GM23338 (cell line): ENCODE measurements at regions not wholly inside any gene's neighbourhood (a gene's known extent, or its start where the extent isn't known, plus 50 kb on each side); places are given as distances from the start of the nearest gene placed in this dataset.
A peak's percentile ranks its signal among the peaks of the same experiment; 100 is the strongest.

Experiments
- ATAC-seq: fragments of 200-7000 bp; cut with Tn5 transposase; 3 replicates; pipeline ENCODE4 v1.9.1; 2020
- DNase-seq: peaks from one replicate; pipeline ENCODE4 v3.0.0-alpha.2; 2015; ENCODE audit warnings: low spot score
- H2AFZ ChIP-seq: fragments of 200-600 bp; sonication (generic); 2 replicates; pipeline ENCODE4 v1.8.0; 2016; ENCODE audit warnings: antibody characterized with exemption, mild to moderate bottlenecking, moderate library complexity
- H3F3A ChIP-seq: fragments of 200-600 bp; sonication (generic); replicated peaks from 2 replicates; pipeline ENCODE4 v1.8.0; 2017; ENCODE audit warnings: antibody characterized with exemption, mixed run types, low read depth
- H3K27ac ChIP-seq: fragments of 200-600 bp; sonication (generic); 2 replicates; pipeline ENCODE4 v1.6.1; 2016; ENCODE audit warnings: low read depth
- H3K27me3 ChIP-seq: fragments of 200-600 bp; sonication (generic); 2 replicates; pipeline ENCODE4 v1.8.0; 2016; ENCODE audit warnings: mild to moderate bottlenecking, mixed run types, moderate library complexity; ENCODE audit not compliant: insufficient read depth
- H3K36me3 ChIP-seq: fragments of 200-600 bp; sonication (generic); 2 replicates; pipeline ENCODE4 v1.8.0; 2016; ENCODE audit warnings: mild to moderate bottlenecking; ENCODE audit not compliant: insufficient read depth
- H3K4me1 ChIP-seq: fragments of 200-600 bp; sonication (generic); 2 replicates; pipeline ENCODE4 v1.8.0; 2016; ENCODE audit warnings: mild to moderate bottlenecking, moderate library complexity; ENCODE audit not compliant: insufficient read depth
- H3K4me2 ChIP-seq: fragments of 200-600 bp; sonication (generic); 2 replicates; pipeline ENCODE4 v1.7.1; 2017; ENCODE audit warnings: mixed run types
- H3K4me3 ChIP-seq: fragments of 200-600 bp; sonication (generic); 2 replicates; pipeline ENCODE4 v1.6.1; 2016; ENCODE audit warnings: mixed run types
- H3K79me2 ChIP-seq: fragments of 200-600 bp; sonication (generic); replicated peaks from 2 replicates; pipeline ENCODE4 v1.8.0; 2017; ENCODE audit warnings: mild to moderate bottlenecking; ENCODE audit not compliant: insufficient read depth
- H3K9me2 ChIP-seq: fragments of 200-600 bp; sonication (generic); 2 replicates; pipeline ENCODE4 v1.8.0; 2017; ENCODE audit not compliant: insufficient read depth
- H4K20me1 ChIP-seq: fragments of 200-600 bp; sonication (generic); replicated peaks from 2 replicates; pipeline ENCODE4 v1.8.0; 2017; ENCODE audit warnings: mild to moderate bottlenecking; ENCODE audit not compliant: insufficient read depth
- H3K27ac Mint-ChIP-seq: 2 replicates; pipeline ENCODE4 v1.8.0; 2020; ENCODE audit warnings: inconsistent platforms, mild to moderate bottlenecking, moderate library complexity, mixed read lengths
- H3K27me3 Mint-ChIP-seq: 3 replicates; pipeline ENCODE4 v1.8.0; 2022; ENCODE audit warnings: low read depth, mild to moderate bottlenecking, moderate library complexity, mixed read lengths, inconsistent platforms; ENCODE audit not compliant: insufficient read depth, poor library complexity
- H3K36me3 Mint-ChIP-seq: 3 replicates; pipeline ENCODE4 v1.8.0; 2021; ENCODE audit warnings: low read depth, mild to moderate bottlenecking, inconsistent platforms, moderate library complexity, mixed read lengths
- H3K4me1 Mint-ChIP-seq: 3 replicates; pipeline ENCODE4 v1.8.0; 2020; ENCODE audit warnings: mild to moderate bottlenecking, inconsistent platforms, mixed read lengths
- H3K4me3 Mint-ChIP-seq: 3 replicates; pipeline ENCODE4 v1.8.0; 2021; ENCODE audit warnings: moderate library complexity, mild to moderate bottlenecking, inconsistent platforms, mixed read lengths
- H3K9me3 Mint-ChIP-seq: 3 replicates; pipeline ENCODE4 v1.8.0; 2020; ENCODE audit warnings: moderate library complexity, mild to moderate bottlenecking, inconsistent platforms, mixed read lengths
- CREB1 ChIP-seq: fragments of 250-450 bp; sonication (Bioruptor Pico); IDR thresholded peaks from 2 replicates; pipeline ENCODE4 v1.5.0; 2020; ENCODE audit warnings: low read depth, mild to moderate bottlenecking, moderate library complexity
- CTCF ChIP-seq, 2 experiments: fragments of 200-600 bp in 1 of 2; sonication (generic) in 1 of 2; conservative IDR thresholded peaks; 2 replicates each; pipeline versions ENCODE4 v1.5.1 to v1.6.1; 2016 to 2017; ENCODE audit warnings: antibody characterized with exemption in 2 of 2, low read depth in 2 of 2, mild to moderate bottlenecking in 2 of 2, moderate library complexity in 1 of 2
- EZH2 ChIP-seq: fragments of 200-600 bp; sonication (generic); IDR thresholded peaks from one replicate; pipeline ENCODE4 v1.8.0; 2017; ENCODE audit warnings: antibody characterized with exemption, mild to moderate bottlenecking, low read depth; ENCODE audit not compliant: unreplicated experiment
- EZH2phosphoT487 ChIP-seq: fragments of 200-600 bp; sonication (generic); IDR thresholded peaks from one replicate; pipeline ENCODE4 v1.8.1; 2018; ENCODE audit warnings: antibody characterized with exemption; ENCODE audit not compliant: unreplicated experiment
- JUNB ChIP-seq: IDR thresholded peaks from one replicate; pipeline ENCODE4 v1.6.1; 2016; ENCODE audit warnings: antibody characterized with exemption; ENCODE audit not compliant: unreplicated experiment
- NANOG ChIP-seq: IDR thresholded peaks from 2 replicates; pipeline ENCODE4 v1.6.1; 2016; ENCODE audit warnings: antibody characterized with exemption, borderline replicate concordance
- POLR2AphosphoS5 ChIP-seq: IDR thresholded peaks from 2 replicates; pipeline ENCODE4 v1.6.1; 2016; ENCODE audit warnings: antibody characterized with exemption, low read depth
- STAT1 ChIP-seq: IDR thresholded peaks from one replicate; pipeline ENCODE4 v1.6.1; 2016; ENCODE audit warnings: antibody characterized with exemption; ENCODE audit not compliant: unreplicated experiment
- ZNF114 ChIP-seq: fragments of 250-450 bp; sonication (Bioruptor Pico); IDR thresholded peaks from 2 replicates; pipeline ENCODE4 v1.5.0; 2020; ENCODE audit warnings: mild to moderate bottlenecking, moderate library complexity
- ZNF331 ChIP-seq: fragments of 250-450 bp; sonication (Bioruptor Pico); IDR thresholded peaks from 2 replicates; pipeline ENCODE4 v1.5.0; 2020; ENCODE audit warnings: low read depth, mild to moderate bottlenecking, moderate library complexity
- TF ChIP-seq, protein P1 (sequence below): IDR thresholded peaks from one replicate; pipeline ENCODE4 v1.6.1; 2018; ENCODE audit warnings: antibody characterized with exemption; ENCODE audit not compliant: unreplicated experiment
- TF ChIP-seq, protein P2 (sequence below): IDR thresholded peaks from 2 replicates; pipeline ENCODE4 v1.6.1; 2016; ENCODE audit warnings: antibody characterized with exemption
- TF ChIP-seq, protein P3 (sequence below): fragments of 250-450 bp; sonication (Bioruptor Pico); IDR thresholded peaks from 2 replicates; pipeline ENCODE4 v1.5.0; 2020; ENCODE audit warnings: mild to moderate bottlenecking, moderate library complexity

- Mint-ChIP-seq H3K27me3 (no peaks in the 10 kb centered on the region), H3K4me1 (peaks cover 24% of the 10 kb centered on the region), H3K9me3 (no peaks in the 10 kb centered on the region), H3K36me3 (no peaks in the 10 kb centered on the region), H3K27ac (no peak overlapping the region), H3K4me3 (no peak overlapping the region)
- Histone ChIP-seq H3K36me3 (no peaks in the 10 kb centered on the region), H3K4me2 (no peak overlapping the region; the same call in 1 of the 2 replicates), H3K79me2 (no peaks in the 10 kb centered on the region), H3K9me2 (peaks cover 5% of the 10 kb centered on the region; the same call in 1 of the 2 replicates), H4K20me1 (no peaks in the 10 kb centered on the region), H3K4me1 (peaks cover 26% of the 10 kb centered on the region), H3K27me3 (no peaks in the 10 kb centered on the region), H2AFZ (0 out of 2 replicates have a peak overlapping the region, but pooled peaks have one; percentile 33), H3F3A (no peaks in the 10 kb centered on the region), H3K27ac (no peak overlapping the region), H3K4me3 (no peak overlapping the region)
- TF ChIP-seq ZNF331 (CRISPR knock-in tag): no peak
- no peak for TF ChIP-seq STAT1
- TF ChIP-seq POLR2AphosphoS5: no peak
- no peak for TF ChIP-seq EZH2phosphoT487
- TF ChIP-seq, protein P1, sequence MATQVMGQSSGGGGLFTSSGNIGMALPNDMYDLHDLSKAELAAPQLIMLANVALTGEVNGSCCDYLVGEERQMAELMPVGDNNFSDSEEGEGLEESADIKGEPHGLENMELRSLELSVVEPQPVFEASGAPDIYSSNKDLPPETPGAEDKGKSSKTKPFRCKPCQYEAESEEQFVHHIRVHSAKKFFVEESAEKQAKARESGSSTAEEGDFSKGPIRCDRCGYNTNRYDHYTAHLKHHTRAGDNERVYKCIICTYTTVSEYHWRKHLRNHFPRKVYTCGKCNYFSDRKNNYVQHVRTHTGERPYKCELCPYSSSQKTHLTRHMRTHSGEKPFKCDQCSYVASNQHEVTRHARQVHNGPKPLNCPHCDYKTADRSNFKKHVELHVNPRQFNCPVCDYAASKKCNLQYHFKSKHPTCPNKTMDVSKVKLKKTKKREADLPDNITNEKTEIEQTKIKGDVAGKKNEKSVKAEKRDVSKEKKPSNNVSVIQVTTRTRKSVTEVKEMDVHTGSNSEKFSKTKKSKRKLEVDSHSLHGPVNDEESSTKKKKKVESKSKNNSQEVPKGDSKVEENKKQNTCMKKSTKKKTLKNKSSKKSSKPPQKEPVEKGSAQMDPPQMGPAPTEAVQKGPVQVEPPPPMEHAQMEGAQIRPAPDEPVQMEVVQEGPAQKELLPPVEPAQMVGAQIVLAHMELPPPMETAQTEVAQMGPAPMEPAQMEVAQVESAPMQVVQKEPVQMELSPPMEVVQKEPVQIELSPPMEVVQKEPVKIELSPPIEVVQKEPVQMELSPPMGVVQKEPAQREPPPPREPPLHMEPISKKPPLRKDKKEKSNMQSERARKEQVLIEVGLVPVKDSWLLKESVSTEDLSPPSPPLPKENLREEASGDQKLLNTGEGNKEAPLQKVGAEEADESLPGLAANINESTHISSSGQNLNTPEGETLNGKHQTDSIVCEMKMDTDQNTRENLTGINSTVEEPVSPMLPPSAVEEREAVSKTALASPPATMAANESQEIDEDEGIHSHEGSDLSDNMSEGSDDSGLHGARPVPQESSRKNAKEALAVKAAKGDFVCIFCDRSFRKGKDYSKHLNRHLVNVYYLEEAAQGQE: no peak
- TF ChIP-seq CTCF (conservative IDR thresholded peaks at IDR 0.05; ENCODE audit: low read depth in 2 of 2): no peak
- TF ChIP-seq ZNF114: no peak
- no peak for TF ChIP-seq NANOG
- no peak for TF ChIP-seq JUNB
- no peak for TF ChIP-seq CREB1 (CRISPR knock-in tag)
- no peak for TF ChIP-seq EZH2
- TF ChIP-seq, protein P2, sequence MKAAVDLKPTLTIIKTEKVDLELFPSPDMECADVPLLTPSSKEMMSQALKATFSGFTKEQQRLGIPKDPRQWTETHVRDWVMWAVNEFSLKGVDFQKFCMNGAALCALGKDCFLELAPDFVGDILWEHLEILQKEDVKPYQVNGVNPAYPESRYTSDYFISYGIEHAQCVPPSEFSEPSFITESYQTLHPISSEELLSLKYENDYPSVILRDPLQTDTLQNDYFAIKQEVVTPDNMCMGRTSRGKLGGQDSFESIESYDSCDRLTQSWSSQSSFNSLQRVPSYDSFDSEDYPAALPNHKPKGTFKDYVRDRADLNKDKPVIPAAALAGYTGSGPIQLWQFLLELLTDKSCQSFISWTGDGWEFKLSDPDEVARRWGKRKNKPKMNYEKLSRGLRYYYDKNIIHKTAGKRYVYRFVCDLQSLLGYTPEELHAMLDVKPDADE: no peak
- TF ChIP-seq, protein P3, sequence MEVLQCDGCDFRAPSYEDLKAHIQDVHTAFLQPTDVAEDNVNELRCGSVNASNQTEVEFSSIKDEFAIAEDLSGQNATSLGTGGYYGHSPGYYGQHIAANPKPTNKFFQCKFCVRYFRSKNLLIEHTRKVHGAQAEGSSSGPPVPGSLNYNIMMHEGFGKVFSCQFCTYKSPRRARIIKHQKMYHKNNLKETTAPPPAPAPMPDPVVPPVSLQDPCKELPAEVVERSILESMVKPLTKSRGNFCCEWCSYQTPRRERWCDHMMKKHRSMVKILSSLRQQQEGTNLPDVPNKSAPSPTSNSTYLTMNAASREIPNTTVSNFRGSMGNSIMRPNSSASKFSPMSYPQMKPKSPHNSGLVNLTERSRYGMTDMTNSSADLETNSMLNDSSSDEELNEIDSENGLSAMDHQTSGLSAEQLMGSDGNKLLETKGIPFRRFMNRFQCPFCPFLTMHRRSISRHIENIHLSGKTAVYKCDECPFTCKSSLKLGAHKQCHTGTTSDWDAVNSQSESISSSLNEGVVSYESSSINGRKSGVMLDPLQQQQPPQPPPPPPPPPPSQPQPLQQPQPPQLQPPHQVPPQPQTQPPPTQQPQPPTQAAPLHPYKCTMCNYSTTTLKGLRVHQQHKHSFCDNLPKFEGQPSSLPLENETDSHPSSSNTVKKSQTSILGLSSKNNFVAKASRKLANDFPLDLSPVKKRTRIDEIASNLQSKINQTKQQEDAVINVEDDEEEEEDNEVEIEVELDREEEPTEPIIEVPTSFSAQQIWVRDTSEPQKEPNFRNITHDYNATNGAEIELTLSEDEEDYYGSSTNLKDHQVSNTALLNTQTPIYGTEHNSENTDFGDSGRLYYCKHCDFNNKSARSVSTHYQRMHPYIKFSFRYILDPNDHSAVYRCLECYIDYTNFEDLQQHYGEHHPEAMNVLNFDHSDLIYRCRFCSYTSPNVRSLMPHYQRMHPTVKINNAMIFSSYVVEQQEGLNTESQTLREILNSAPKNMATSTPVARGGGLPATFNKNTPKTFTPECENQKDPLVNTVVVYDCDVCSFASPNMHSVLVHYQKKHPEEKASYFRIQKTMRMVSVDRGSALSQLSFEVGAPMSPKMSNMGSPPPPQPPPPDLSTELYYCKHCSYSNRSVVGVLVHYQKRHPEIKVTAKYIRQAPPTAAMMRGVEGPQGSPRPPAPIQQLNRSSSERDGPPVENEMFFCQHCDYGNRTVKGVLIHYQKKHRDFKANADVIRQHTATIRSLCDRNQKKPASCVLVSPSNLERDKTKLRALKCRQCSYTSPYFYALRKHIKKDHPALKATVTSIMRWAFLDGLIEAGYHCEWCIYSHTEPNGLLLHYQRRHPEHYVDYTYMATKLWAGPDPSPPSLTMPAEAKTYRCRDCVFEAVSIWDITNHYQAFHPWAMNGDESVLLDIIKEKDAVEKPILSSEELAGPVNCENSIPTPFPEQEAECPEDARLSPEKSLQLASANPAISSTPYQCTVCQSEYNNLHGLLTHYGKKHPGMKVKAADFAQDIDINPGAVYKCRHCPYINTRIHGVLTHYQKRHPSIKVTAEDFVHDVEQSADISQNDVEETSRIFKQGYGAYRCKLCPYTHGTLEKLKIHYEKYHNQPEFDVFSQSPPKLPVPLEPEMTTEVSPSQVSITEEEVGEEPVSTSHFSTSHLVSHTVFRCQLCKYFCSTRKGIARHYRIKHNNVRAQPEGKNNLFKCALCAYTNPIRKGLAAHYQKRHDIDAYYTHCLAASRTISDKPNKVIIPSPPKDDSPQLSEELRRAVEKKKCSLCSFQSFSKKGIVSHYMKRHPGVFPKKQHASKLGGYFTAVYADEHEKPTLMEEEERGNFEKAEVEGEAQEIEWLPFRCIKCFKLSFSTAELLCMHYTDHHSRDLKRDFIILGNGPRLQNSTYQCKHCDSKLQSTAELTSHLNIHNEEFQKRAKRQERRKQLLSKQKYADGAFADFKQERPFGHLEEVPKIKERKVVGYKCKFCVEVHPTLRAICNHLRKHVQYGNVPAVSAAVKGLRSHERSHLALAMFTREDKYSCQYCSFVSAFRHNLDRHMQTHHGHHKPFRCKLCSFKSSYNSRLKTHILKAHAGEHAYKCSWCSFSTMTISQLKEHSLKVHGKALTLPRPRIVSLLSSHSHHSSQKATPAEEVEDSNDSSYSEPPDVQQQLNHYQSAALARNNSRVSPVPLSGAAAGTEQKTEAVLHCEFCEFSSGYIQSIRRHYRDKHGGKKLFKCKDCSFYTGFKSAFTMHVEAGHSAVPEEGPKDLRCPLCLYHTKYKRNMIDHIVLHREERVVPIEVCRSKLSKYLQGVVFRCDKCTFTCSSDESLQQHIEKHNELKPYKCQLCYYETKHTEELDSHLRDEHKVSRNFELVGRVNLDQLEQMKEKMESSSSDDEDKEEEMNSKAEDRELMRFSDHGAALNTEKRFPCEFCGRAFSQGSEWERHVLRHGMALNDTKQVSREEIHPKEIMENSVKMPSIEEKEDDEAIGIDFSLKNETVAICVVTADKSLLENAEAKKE (CRISPR knock-in tag): no peak
- ATAC-seq (peak; percentile 85), DNase-seq (peak; percentile 16)
These were observed 112.2 kb downstream of the MTNR1B start for GRCh38 chr11:93081694-93082093.
